ENCODE measurements at regions not wholly inside any gene's neighbourhood (a gene's known extent, or its start where the extent isn't known, plus 50 kb on each side); places are given as distances from the start of the nearest gene placed in this dataset.

GRCh38 chr10:44233561-44234482 lies 151.1 kb downstream of the CXCL12 start:
- Histone ChIP-seq H3K9ac (ENCODE audit: low read depth, low read length) (peak overlapping the region; percentile 47), H3K4me1 (ENCODE audit: control insufficient read depth, insufficient read depth, low read length) (peaks cover 11% of the 10 kb centered on the region), H3K27me3 (ENCODE audit: control insufficient read depth, insufficient read depth, low read length) (peaks cover 2% of the 10 kb centered on the region), H3K36me3 (ENCODE audit: control insufficient read depth, insufficient read depth, low read length) (no peaks in the 10 kb centered on the region), H3K4me3 (ENCODE audit: low read depth, low read length) (peak overlapping the region; percentile 31), H3K9me3 (ENCODE audit: control insufficient read depth, insufficient read depth, low read length) (no peaks in the 10 kb centered on the region)

- H3K36me3 ChIP-seq (ENCODE audit: control insufficient read depth, insufficient read depth, low read length), result no peaks in the 10 kb centered on the region
- no peak overlapping the region for H3K4me3 ChIP-seq (ENCODE audit: low read depth, low read length)
- no peaks in the 10 kb centered on the region for H3K4me1 ChIP-seq (ENCODE audit: control insufficient read depth, insufficient read depth, low read length)
- no peak overlapping the region for H3K9ac ChIP-seq (ENCODE audit: low read depth, low read length)
- peaks cover 9% of the 10 kb centered on the region for H3K9me3 ChIP-seq (ENCODE audit: control insufficient read depth, insufficient read depth, low read length)
- no peaks in the 10 kb centered on the region for H3K27me3 ChIP-seq (ENCODE audit: control insufficient read depth, insufficient read depth, low read length)
Measured at GRCh38 chr10:44217274-44217820, 167.6 kb downstream of the CXCL12 start.

GRCh38 chr10:44216073-44216472 lies 168.8 kb downstream of the CXCL12 start:
- Histone ChIP-seq H3K4me1 (ENCODE audit: control insufficient read depth, insufficient read depth, low read length) (no peaks in the 10 kb centered on the region), H3K36me3 (ENCODE audit: control insufficient read depth, insufficient read depth, low read length) (no peaks in the 10 kb centered on the region), H3K9ac (ENCODE audit: low read depth, low read length) (no peak overlapping the region), H3K4me3 (ENCODE audit: low read depth, low read length) (no peak overlapping the region), H3K9me3 (ENCODE audit: control insufficient read depth, insufficient read depth, low read length) (peaks cover 9% of the 10 kb centered on the region), H3K27me3 (ENCODE audit: control insufficient read depth, insufficient read depth, low read length) (no peaks in the 10 kb centered on the region)

GRCh38 chr10:44209811-44210210 lies 175.1 kb downstream of the CXCL12 start:
- H3K4me3 ChIP-seq (ENCODE audit: low read depth, low read length), result no peak overlapping the region
- H3K9ac ChIP-seq (ENCODE audit: low read depth, low read length), result no peak overlapping the region
- no peaks in the 10 kb centered on the region for H3K27me3 ChIP-seq (ENCODE audit: control insufficient read depth, insufficient read depth, low read length)
- H3K9me3 ChIP-seq (ENCODE audit: control insufficient read depth, insufficient read depth, low read length), result no peaks in the 10 kb centered on the region
- H3K36me3 ChIP-seq (ENCODE audit: control insufficient read depth, insufficient read depth, low read length), result no peaks in the 10 kb centered on the region
- H3K4me1 ChIP-seq (ENCODE audit: control insufficient read depth, insufficient read depth, low read length), result no peaks in the 10 kb centered on the region

- Histone ChIP-seq H3K9me3 (ENCODE audit: control insufficient read depth, insufficient read depth, low read length) (no peaks in the 10 kb centered on the region), H3K9ac (ENCODE audit: low read depth, low read length) (no peak overlapping the region), H3K4me3 (ENCODE audit: low read depth, low read length) (no peak overlapping the region), H3K36me3 (ENCODE audit: control insufficient read depth, insufficient read depth, low read length) (no peaks in the 10 kb centered on the region), H3K27me3 (ENCODE audit: control insufficient read depth, insufficient read depth, low read length) (no peaks in the 10 kb centered on the region), H3K4me1 (ENCODE audit: control insufficient read depth, insufficient read depth, low read length) (no peaks in the 10 kb centered on the region)
Measured at GRCh38 chr10:44207160-44207559, 177.7 kb downstream of the CXCL12 start.

GRCh38 chr10:44206127-44206818 lies 178.6 kb downstream of the CXCL12 start:
- no peaks in the 10 kb centered on the region for H3K9me3 ChIP-seq (ENCODE audit: control insufficient read depth, insufficient read depth, low read length)
- no peaks in the 10 kb centered on the region for H3K36me3 ChIP-seq (ENCODE audit: control insufficient read depth, insufficient read depth, low read length)
- H3K4me1 ChIP-seq (ENCODE audit: control insufficient read depth, insufficient read depth, low read length), result no peaks in the 10 kb centered on the region

GRCh38 chr10:44205067-44205466 lies 179.8 kb downstream of the CXCL12 start:
- Histone ChIP-seq H3K4me1 (ENCODE audit: control insufficient read depth, insufficient read depth, low read length) (no peaks in the 10 kb centered on the region), H3K9ac (ENCODE audit: low read depth, low read length) (no peak overlapping the region), H3K4me3 (ENCODE audit: low read depth, low read length) (no peak overlapping the region), H3K27me3 (ENCODE audit: control insufficient read depth, insufficient read depth, low read length) (no peaks in the 10 kb centered on the region), H3K9me3 (ENCODE audit: control insufficient read depth, insufficient read depth, low read length) (no peaks in the 10 kb centered on the region), H3K36me3 (ENCODE audit: control insufficient read depth, insufficient read depth, low read length) (no peaks in the 10 kb centered on the region)

More at GRCh38 chr10:44206127-44206818, 178.6 kb downstream of the CXCL12 start:
- H3K9ac ChIP-seq (ENCODE audit: low read depth, low read length), result no peak overlapping the region
- no peaks in the 10 kb centered on the region for H3K27me3 ChIP-seq (ENCODE audit: control insufficient read depth, insufficient read depth, low read length)
- H3K4me3 ChIP-seq (ENCODE audit: low read depth, low read length), result no peak overlapping the region

- Histone ChIP-seq H3K9ac (ENCODE audit: low read depth, low read length) (no peak overlapping the region), H3K9me3 (ENCODE audit: control insufficient read depth, insufficient read depth, low read length) (no peaks in the 10 kb centered on the region), H3K36me3 (ENCODE audit: control insufficient read depth, insufficient read depth, low read length) (no peaks in the 10 kb centered on the region)
Measured at GRCh38 chr10:44203535-44203934, 181.4 kb downstream of the CXCL12 start.

GRCh38 chr10:44202952-44203351 lies 181.9 kb downstream of the CXCL12 start:
- Histone ChIP-seq H3K9me3 (ENCODE audit: control insufficient read depth, insufficient read depth, low read length) (no peaks in the 10 kb centered on the region), H3K4me1 (ENCODE audit: control insufficient read depth, insufficient read depth, low read length) (no peaks in the 10 kb centered on the region), H3K9ac (ENCODE audit: low read depth, low read length) (no peak overlapping the region), H3K27me3 (ENCODE audit: control insufficient read depth, insufficient read depth, low read length) (no peaks in the 10 kb centered on the region), H3K4me3 (ENCODE audit: low read depth, low read length) (no peak overlapping the region), H3K36me3 (ENCODE audit: control insufficient read depth, insufficient read depth, low read length) (no peaks in the 10 kb centered on the region)

More at GRCh38 chr10:44203535-44203934, 181.4 kb downstream of the CXCL12 start:
- Histone ChIP-seq H3K4me1 (ENCODE audit: control insufficient read depth, insufficient read depth, low read length) (no peaks in the 10 kb centered on the region), H3K4me3 (ENCODE audit: low read depth, low read length) (no peak overlapping the region), H3K27me3 (ENCODE audit: control insufficient read depth, insufficient read depth, low read length) (no peaks in the 10 kb centered on the region)

GRCh38 chr10:44201656-44202055 lies 183.2 kb downstream of the CXCL12 start:
- Histone ChIP-seq H3K4me3 (ENCODE audit: low read depth, low read length) (no peak overlapping the region), H3K36me3 (ENCODE audit: control insufficient read depth, insufficient read depth, low read length) (no peaks in the 10 kb centered on the region), H3K4me1 (ENCODE audit: control insufficient read depth, insufficient read depth, low read length) (no peaks in the 10 kb centered on the region), H3K27me3 (ENCODE audit: control insufficient read depth, insufficient read depth, low read length) (no peaks in the 10 kb centered on the region), H3K9me3 (ENCODE audit: control insufficient read depth, insufficient read depth, low read length) (no peaks in the 10 kb centered on the region), H3K9ac (ENCODE audit: low read depth, low read length) (no peak overlapping the region)

GRCh38 chr10:44201011-44201410 lies 183.9 kb downstream of the CXCL12 start:
- Histone ChIP-seq H3K36me3 (ENCODE audit: control insufficient read depth, insufficient read depth, low read length) (no peaks in the 10 kb centered on the region), H3K9ac (ENCODE audit: low read depth, low read length) (no peak overlapping the region), H3K27me3 (ENCODE audit: control insufficient read depth, insufficient read depth, low read length) (no peaks in the 10 kb centered on the region), H3K4me1 (ENCODE audit: control insufficient read depth, insufficient read depth, low read length) (no peaks in the 10 kb centered on the region), H3K4me3 (ENCODE audit: low read depth, low read length) (no peak overlapping the region), H3K9me3 (ENCODE audit: control insufficient read depth, insufficient read depth, low read length) (no peaks in the 10 kb centered on the region)

Data from iPS-15b (cell line).